Coronary artery (tissue), 2 donors: ENCODE measurements at regions not wholly inside any gene's neighbourhood (a gene's known extent, or its start where the extent isn't known, plus 50 kb on each side); places are given as distances from the start of the nearest gene placed in this dataset.

ENCODE experiments used
- DNase-seq: peaks from one replicate; pipeline ENCODE4 v3.0.0-alpha.2; 2017; ENCODE audit warnings: low spot score
- H3K27ac ChIP-seq, 2 donors: fragments of 200-600 bp; sonication (generic); one replicate each; pipeline ENCODE4 v1.5.1; 2016 to 2019
- H3K4me3 ChIP-seq: fragments of 200-600 bp; sonication (generic); 2 replicates; pipeline ENCODE4 v1.5.1; 2016; ENCODE audit warnings: mild to moderate bottlenecking, moderate library complexity
- TF ChIP-seq, protein P1 (sequence below): fragments of 200-600 bp; sonication (generic); IDR thresholded peaks from one replicate; pipeline ENCODE4 v1.5.1; 2019; ENCODE audit warnings: antibody characterized with exemption

DNA sequence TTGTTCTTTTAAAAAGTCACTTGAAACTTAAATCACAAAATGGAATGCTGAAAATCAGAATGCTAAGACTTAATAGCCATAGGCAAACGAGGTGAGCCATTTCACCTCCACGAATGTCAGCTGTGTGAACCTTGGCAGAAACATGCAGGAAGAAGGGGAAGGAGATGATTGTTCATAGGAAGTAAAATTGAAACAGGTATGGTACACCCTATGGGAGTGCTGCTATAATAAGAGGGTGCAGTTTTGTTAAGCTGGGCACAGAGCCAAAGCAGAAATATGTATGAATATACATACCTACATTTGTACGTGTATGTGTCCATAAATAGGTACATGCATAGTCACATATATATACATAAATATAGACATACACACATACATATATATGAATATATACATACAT is 51.0 kb upstream of the SPINK5 start:
- no peak for DNase-seq
- TF ChIP-seq, protein P1, sequence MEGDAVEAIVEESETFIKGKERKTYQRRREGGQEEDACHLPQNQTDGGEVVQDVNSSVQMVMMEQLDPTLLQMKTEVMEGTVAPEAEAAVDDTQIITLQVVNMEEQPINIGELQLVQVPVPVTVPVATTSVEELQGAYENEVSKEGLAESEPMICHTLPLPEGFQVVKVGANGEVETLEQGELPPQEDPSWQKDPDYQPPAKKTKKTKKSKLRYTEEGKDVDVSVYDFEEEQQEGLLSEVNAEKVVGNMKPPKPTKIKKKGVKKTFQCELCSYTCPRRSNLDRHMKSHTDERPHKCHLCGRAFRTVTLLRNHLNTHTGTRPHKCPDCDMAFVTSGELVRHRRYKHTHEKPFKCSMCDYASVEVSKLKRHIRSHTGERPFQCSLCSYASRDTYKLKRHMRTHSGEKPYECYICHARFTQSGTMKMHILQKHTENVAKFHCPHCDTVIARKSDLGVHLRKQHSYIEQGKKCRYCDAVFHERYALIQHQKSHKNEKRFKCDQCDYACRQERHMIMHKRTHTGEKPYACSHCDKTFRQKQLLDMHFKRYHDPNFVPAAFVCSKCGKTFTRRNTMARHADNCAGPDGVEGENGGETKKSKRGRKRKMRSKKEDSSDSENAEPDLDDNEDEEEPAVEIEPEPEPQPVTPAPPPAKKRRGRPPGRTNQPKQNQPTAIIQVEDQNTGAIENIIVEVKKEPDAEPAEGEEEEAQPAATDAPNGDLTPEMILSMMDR, result no peak
- Histone ChIP-seq H3K4me3 (no peak overlapping the region), H3K27ac (no peak overlapping the region)

DNA sequence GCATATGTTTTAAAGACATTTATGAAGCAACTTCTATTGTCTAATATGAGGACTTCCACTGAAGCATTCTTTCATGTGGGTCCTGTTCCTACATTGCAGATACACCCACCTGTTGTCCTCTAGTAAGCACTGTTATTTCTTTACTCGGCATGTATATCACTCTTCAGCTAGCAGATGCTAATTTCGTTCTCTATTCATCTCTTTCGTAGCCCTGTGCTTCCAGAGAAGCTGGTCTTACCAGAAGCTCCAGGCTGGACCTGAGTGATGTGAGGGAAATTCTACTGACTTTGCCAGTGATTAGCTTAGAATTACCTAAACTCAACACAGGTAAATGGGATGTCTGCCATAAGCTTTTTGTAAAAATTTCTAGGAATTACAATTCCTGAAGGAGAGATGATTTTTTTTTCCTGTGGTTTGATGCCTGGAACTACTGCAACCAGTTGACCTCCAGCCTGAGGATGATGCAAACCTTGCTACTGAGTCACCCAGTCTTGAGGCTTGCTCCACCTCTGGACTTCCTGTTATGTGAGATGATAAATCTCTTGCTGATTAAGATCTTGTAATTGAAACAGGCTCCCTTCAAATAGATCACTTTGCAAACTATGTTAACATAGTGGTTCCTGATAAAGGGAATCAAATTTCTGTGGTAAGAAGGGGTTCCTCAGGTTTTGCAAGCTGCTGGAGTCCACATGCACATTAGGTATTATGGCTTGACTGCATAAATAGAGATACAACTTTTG is 52.2 kb upstream of the SPINK5 start:
- DNase-seq, result no peak
- TF ChIP-seq, protein P1, result no peak
- Histone ChIP-seq H3K4me3 (no peak overlapping the region), H3K27ac (no peak overlapping the region)

DNA sequence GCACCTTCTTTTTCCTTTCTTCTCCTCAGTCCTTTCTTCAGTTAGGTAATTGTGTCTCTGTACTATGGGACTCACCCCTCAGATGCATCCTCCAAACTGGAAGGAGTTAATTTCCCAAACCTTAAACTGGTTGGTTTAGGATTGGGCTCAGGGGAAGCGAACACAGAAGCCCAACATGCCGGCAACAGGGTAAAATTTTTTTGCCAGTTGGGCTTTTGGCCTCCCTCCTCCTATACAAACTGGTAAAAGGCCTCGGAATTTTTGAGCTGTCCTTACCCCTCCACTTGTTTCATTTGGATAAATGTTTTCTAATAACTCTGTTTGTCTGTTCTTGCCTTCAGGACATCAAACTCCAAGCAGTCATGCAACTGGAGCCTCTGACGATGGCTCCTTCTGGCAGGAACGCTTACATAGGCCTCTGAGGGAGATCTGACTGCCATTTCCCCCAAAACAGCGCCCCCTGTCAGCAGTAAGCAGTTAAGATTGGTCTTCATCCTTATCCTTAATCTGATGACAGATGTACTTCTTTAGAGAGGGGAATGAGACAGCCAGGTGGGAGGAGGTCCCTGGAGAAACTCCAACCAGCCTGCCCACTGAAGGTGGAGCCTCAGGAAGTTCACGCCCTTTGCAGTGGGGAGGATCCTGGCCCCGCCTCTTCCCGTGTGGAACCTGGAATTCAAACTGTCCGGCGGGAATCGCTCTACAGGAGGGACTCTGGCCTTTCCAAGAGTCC is 57.8 kb upstream of the SPINK5 start:
- DNase-seq, result no peak
- no peak overlapping the region for H3K27ac ChIP-seq
- no peak overlapping the region for H3K4me3 ChIP-seq
- TF ChIP-seq, protein P1, result no peak

DNA sequence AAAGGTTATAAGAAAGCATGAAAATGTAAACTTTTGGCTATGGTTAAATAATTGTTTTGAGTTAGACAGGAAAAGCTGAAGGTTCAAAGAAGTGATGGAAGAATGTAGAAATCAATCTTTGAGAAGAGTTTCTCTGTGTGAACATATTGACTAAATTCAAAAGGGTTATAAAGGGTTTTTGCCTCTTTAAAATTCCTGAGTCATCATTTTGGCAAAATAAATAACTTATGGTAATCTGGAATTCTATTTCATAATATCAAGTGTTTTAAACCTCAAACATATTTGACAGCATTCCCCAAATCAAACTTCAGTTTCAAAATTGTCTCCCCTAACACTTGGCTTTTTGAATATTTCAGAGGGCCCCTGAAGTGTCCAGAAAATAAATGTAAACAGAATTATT is 60.6 kb upstream of the SPINK5 start:
- no peak for DNase-seq
- Histone ChIP-seq H3K4me3 (no peak overlapping the region), H3K27ac (no peak overlapping the region)
- TF ChIP-seq, protein P1, result no peak

DNA sequence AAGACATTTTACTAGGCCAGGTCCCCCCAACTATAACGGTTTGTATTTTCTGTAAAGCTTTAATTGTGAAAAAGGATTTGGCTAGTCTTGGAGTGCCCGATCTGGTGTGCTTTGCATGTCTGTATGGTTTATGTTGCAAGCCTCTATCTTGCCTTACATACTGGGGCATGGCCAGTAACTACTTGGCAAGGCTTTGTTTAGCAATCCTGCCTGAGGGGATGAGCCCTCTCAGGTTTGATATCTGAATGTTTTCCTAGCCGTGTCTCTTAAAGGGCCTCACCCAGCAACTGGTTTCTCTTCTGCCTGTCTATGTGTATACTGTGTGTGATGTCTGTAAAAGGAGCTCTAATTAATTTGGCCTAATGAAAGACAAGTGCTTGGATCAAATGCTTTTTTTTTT is 61.3 kb upstream of the SPINK5 start:
- TF ChIP-seq, protein P1, result no peak
- no peak for DNase-seq
- H3K27ac ChIP-seq, result no peak overlapping the region
- H3K4me3 ChIP-seq, result no peak overlapping the region

DNA sequence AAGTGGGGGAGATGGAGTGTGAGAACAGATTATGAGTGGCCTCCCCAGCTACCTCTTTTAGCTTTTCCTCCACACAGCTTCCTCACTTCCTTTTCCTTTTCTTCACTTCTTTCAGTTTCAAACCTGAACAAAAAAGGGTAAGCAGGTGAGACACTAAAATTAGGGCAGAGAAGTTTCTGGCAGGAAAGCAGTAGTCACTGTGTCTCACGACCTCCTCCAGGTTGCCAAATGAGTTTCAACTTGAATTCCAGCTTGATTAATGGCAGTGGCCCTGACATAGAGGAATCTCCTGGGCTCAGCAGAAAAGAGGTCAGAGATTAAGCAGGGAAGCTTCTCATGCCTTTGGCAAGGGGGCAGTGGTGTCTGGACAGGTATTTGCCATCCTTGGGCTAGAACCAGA is 63.7 kb upstream of the SPINK5 start:
- Histone ChIP-seq H3K4me3 (no peak overlapping the region), H3K27ac (no peak overlapping the region)
- DNase-seq, result no peak
- TF ChIP-seq, protein P1, result no peak

DNA sequence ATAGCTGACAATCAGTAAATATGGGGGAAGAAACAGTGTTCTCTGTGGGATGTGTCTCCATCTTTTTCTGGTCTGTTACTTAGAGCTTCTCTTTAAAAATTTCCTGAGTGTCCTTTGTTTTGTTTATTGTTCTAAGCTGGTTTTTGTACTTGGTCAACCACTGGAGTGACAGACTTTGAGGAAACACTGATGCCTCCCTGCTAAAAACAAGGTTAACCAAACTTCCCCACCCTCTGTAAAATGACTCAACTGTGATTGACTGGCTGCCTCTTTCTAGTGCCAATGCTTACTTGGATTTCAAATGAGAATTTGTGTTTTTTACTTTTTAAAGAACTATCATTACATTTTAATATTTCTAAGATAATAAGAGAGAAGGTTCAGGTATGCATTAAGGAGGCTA is 65.1 kb upstream of the SPINK5 start:
- H3K27ac ChIP-seq, result no peak overlapping the region
- no peak overlapping the region for H3K4me3 ChIP-seq
- DNase-seq, result no peak
- TF ChIP-seq, protein P1, result no peak
